BJ (cell line): ENCODE measurements at regions not wholly inside any gene's neighbourhood (a gene's known extent, or its start where the extent isn't known, plus 50 kb on each side); places are given as distances from the start of the nearest gene placed in this dataset.

Experiments used
- CTCF ChIA-PET: fragments of 350-600 bp; formaldehyde crosslinking; extraction: SDS; loops from one replicate; lab custom pipeline; 2021; ENCODE audit warnings: antibody characterized with exemption, inconsistent platforms; lab: Yijun Ruan, JAX
- POLR2A ChIA-PET: fragments of 300-600 bp; sonication (Branson Sonifier 250); formaldehyde crosslinking; extraction: SDS; loops from one replicate; lab custom pipeline; 2021; ENCODE audit warnings: antibody characterized with exemption; lab: Charles Lee
- DNase-seq: peaks from one replicate; pipeline ENCODE4 v3.0.0-alpha.2; 2011; ENCODE audit warnings: low read depth
- H3K27me3 ChIP-seq: 2 replicates; pipeline ENCODE4 v1.6.0; 2011; ENCODE audit warnings: low read length; ENCODE audit not compliant: control insufficient read depth, insufficient read depth
- H3K36me3 ChIP-seq: 2 replicates; pipeline ENCODE4 v1.5.1; 2011; ENCODE audit warnings: low read length; ENCODE audit not compliant: control insufficient read depth, insufficient read depth
- H3K4me3 ChIP-seq: 2 replicates; pipeline ENCODE4 v1.5.1; 2011; ENCODE audit warnings: low read depth, mild to moderate bottlenecking, control low read depth, low read length
- TF ChIP-seq, protein P1 (sequence below): IDR thresholded peaks from 2 replicates; pipeline ENCODE4 v1.5.1; 2011; ENCODE audit warnings: low read depth, mild to moderate bottlenecking, control low read depth, inconsistent platforms, low read length, moderate library complexity; ENCODE audit not compliant: insufficient read depth

DNA sequence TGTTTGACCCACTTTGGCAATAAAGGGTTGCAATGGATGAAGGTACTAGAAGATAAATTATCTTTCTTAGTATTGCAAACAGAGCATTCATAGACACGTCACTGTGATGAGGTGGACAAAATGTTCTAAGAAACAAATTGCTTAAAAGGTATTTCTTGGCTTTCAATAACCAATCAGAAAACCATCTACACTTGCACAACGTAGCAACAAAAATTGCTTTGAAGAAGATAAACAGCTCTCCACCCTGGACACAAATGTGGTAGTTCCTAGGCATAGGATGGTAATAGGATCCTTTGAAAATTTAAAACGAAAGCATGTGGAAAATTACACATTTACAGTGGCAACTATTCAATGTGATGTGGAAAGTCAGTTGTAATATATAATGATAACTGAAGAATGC is 439.9 kb upstream of the ETAA1 start:
- H3K36me3 ChIP-seq, result no peaks in the 10 kb centered on the region
- no peaks in the 10 kb centered on the region for H3K27me3 ChIP-seq
- no peak for DNase-seq
- TF ChIP-seq, protein P1, sequence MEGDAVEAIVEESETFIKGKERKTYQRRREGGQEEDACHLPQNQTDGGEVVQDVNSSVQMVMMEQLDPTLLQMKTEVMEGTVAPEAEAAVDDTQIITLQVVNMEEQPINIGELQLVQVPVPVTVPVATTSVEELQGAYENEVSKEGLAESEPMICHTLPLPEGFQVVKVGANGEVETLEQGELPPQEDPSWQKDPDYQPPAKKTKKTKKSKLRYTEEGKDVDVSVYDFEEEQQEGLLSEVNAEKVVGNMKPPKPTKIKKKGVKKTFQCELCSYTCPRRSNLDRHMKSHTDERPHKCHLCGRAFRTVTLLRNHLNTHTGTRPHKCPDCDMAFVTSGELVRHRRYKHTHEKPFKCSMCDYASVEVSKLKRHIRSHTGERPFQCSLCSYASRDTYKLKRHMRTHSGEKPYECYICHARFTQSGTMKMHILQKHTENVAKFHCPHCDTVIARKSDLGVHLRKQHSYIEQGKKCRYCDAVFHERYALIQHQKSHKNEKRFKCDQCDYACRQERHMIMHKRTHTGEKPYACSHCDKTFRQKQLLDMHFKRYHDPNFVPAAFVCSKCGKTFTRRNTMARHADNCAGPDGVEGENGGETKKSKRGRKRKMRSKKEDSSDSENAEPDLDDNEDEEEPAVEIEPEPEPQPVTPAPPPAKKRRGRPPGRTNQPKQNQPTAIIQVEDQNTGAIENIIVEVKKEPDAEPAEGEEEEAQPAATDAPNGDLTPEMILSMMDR, result no peak
- CTCF ChIA-PET, result interaction anchor here (1.3 kb wide), 1 partner anchor 9 kb away, joined by 4 read pairs; no protein-coding TSS in a partner anchor
- POLR2A ChIA-PET, result no interaction called here
- no peak overlapping the region for H3K4me3 ChIP-seq

DNA sequence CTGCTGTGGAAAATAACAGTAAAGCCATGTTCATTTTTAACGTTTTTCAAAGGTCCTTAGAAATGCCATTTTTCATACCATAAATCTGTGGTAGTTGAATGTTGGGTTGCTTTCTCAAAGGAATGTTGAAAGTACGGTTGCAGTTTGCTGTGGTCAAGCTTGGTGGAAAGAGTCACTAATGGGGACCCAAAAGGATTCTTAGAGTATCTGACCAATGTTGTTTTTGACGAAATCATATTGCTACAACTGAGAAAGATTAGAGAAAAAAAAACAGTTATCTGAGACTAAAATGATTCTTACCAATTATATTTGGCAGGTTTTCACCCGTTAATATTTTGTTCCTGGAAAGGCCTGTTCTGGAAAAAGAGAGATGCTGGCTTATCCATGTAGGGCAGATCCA is 439.5 kb upstream of the ETAA1 start:
- Histone ChIP-seq H3K36me3 (no peaks in the 10 kb centered on the region), H3K27me3 (no peaks in the 10 kb centered on the region), H3K4me3 (no peak overlapping the region)
- TF ChIP-seq, protein P1, result no peak
- DNase-seq, result no peak
- CTCF ChIA-PET, result interaction anchor here (1.3 kb wide), 1 partner anchor 9 kb away, joined by 4 read pairs; no protein-coding TSS in a partner anchor
- POLR2A ChIA-PET, result no interaction called here

DNA sequence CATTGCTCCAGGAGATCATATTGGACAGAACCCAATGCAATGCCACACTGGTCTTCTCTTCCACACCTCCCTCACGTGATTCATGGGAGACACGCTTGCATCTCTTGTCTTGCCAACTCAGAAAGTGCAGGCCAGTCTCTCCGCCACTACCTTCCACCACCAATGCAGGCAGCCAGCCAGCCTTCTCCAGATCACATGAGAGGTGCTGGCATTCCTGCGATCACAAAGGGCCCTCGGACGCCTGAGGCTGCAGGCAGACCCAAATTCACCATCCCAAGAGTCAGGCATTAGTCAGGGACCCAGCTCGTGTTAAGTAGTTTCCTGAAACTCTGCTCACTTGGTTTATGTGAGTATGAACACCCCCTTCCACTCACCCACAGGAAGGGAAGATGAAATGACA is 437.0 kb upstream of the ETAA1 start:
- H3K36me3 ChIP-seq, result no peaks in the 10 kb centered on the region
- ChIA-PET CTCF (no interaction called here), POLR2A (no interaction called here)
- DNase-seq, result no peak
- TF ChIP-seq, protein P1, result no peak
- H3K27me3 ChIP-seq, result no peaks in the 10 kb centered on the region
- H3K4me3 ChIP-seq, result no peak overlapping the region

DNA sequence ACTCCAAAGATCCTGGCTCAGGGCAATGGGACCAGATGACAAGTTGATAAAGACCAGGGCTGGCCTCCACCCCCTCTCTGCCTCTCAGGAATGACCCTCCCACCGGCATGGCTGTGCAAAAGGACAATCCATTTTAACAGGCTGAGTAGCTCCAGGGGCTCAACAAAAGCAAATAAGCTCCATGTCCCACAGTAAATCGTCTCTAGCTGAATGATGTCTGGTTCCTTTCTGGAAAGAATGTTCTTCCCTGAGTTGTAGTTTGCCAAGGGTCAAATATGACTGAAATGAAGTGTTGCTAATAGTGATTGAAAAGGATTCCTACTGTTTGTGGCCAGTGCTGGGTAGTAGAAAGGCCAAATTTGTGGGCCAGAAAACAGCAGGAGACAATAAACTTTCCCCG is 434.4 kb upstream of the ETAA1 start:
- POLR2A ChIA-PET, result no interaction called here
- CTCF ChIA-PET, result no interaction called here
- no peaks in the 10 kb centered on the region for H3K27me3 ChIP-seq
- no peak for DNase-seq
- H3K36me3 ChIP-seq, result no peaks in the 10 kb centered on the region
- TF ChIP-seq, protein P1, result no peak
- H3K4me3 ChIP-seq, result no peak overlapping the region

DNA sequence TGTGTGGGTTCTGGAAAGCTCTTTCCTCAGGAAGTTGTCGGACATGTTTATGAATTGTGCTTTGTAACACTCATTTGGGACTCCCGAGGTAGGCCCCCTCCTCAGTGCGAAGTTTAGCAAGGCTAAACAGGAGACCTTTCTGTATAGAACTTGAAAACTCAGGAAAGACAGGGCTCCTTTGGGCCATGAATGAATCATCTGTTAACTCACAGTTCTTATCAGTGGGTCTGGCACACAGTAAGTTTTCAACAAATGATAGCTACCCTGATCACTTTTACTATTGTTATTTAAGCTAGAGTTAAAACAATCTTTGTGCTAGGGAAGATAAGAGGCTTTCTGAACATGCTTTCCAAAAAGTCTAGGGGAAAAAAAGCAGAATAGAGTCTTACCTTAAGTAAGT is 430.5 kb upstream of the ETAA1 start:
- CTCF ChIA-PET, result interaction anchor here (1.3 kb wide), 1 partner anchor 9 kb away, joined by 4 read pairs; no protein-coding TSS in a partner anchor
- no peaks in the 10 kb centered on the region for H3K36me3 ChIP-seq
- POLR2A ChIA-PET, result no interaction called here
- no peak overlapping the region for H3K4me3 ChIP-seq
- no peak for DNase-seq
- no peaks in the 10 kb centered on the region for H3K27me3 ChIP-seq
- TF ChIP-seq, protein P1, result no peak
